ENCODE measurements at regions not wholly inside any gene's neighbourhood (a gene's known extent, or its start where the extent isn't known, plus 50 kb on each side); places are given as distances from the start of the nearest gene placed in this dataset.

DNA sequence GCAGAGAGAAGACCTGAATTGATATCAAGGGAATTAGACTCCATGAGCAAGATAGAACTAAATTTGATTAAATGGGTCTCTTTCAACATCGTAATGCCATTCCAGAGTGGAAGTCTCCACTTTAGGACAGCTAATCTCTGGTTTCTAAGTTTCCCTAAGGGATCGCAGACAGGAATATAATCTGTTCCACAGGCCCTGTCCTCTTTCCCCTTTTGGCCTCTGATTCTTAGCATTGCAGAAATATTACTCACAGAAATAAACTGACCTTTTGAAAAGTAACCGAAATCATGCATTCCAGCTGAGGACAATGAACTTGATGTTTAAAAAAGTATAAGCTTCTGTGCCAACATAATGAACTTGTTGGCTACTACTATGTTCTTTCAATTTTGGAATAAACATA is 227.8 kb downstream of the ETS1 start:
- H3K36me3 Mint-ChIP-seq (ENCODE audit: low read depth) = no peaks in the 10 kb centered on the region
- H3K27ac Mint-ChIP-seq = no peak overlapping the region
- Histone ChIP-seq H3K4me1 (ENCODE audit: control insufficient read depth, insufficient read depth, low read length) (no peaks in the 10 kb centered on the region), H3K27me3 (ENCODE audit: control insufficient read depth, insufficient read depth, low read length, poor library complexity, severe bottlenecking) (no peaks in the 10 kb centered on the region), H3K36me3 (ENCODE audit: control insufficient read depth, insufficient read depth, low read length) (no peaks in the 10 kb centered on the region), H3K27ac (ENCODE audit: low read depth, low read length) (no peak overlapping the region), H3K4me3 (ENCODE audit: low read length) (no peak overlapping the region), H3K9me3 (ENCODE audit: control insufficient read depth, low read length) (no peaks in the 10 kb centered on the region), H3K9ac (ENCODE audit: extremely low read depth, low read length, poor library complexity, severe bottlenecking) (no peak overlapping the region)
- TF ChIP-seq, protein P1, sequence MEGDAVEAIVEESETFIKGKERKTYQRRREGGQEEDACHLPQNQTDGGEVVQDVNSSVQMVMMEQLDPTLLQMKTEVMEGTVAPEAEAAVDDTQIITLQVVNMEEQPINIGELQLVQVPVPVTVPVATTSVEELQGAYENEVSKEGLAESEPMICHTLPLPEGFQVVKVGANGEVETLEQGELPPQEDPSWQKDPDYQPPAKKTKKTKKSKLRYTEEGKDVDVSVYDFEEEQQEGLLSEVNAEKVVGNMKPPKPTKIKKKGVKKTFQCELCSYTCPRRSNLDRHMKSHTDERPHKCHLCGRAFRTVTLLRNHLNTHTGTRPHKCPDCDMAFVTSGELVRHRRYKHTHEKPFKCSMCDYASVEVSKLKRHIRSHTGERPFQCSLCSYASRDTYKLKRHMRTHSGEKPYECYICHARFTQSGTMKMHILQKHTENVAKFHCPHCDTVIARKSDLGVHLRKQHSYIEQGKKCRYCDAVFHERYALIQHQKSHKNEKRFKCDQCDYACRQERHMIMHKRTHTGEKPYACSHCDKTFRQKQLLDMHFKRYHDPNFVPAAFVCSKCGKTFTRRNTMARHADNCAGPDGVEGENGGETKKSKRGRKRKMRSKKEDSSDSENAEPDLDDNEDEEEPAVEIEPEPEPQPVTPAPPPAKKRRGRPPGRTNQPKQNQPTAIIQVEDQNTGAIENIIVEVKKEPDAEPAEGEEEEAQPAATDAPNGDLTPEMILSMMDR (conservative IDR thresholded peaks at IDR 0.05) = no peak
- WGBS, 2 experiments (ENCODE audit: insufficient coverage in 1 of 2, insufficient read length in 1 of 2) = 90% methylated on average over 1 to 3 of the region's 3 CpGs
- no peak overlapping the region for H3K4me3 Mint-ChIP-seq
- H3K4me1 Mint-ChIP-seq = no peaks in the 10 kb centered on the region
- H3K9me3 Mint-ChIP-seq = no peaks in the 10 kb centered on the region
- H3K27me3 Mint-ChIP-seq (ENCODE audit: insufficient read depth) = no peaks in the 10 kb centered on the region
- no peak for DNase-seq

DNA sequence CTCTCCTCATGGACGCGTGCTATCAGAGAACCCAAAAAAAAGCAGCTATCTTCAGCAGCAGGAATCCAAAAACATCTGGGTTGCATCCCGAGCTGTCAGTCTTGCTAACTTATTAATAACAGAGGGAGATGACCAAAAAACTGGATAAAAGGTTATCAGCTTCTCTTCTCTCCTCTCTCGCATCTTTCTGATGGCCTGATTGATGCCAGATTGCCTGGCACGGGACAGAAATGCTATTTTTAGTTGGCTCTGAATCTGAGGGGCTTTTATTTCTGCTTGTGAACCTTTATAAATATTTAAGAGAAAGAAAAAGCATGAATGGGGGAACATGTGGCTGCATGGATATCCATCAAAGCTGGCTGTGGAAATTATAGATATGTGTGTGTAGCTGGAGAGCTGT is 230.3 kb downstream of the ETS1 start:
- 78 to 90% methylated on average over 1 to 5 of the region's 5 CpGs for WGBS, 2 experiments (ENCODE audit: insufficient coverage in 1 of 2, insufficient read length in 1 of 2)
- TF ChIP-seq, protein P1 (conservative IDR thresholded peaks at IDR 0.05) = no peak
- Mint-ChIP-seq H3K4me1 (no peaks in the 10 kb centered on the region), H3K27me3 (ENCODE audit: insufficient read depth) (no peaks in the 10 kb centered on the region), H3K9me3 (no peaks in the 10 kb centered on the region), H3K36me3 (ENCODE audit: low read depth) (no peaks in the 10 kb centered on the region), H3K4me3 (no peak overlapping the region), H3K27ac (no peak overlapping the region)
- no peak overlapping the region for H3K27ac ChIP-seq (ENCODE audit: low read depth, low read length)
- no peak overlapping the region for H3K4me3 ChIP-seq (ENCODE audit: low read length)
- no peak overlapping the region for H3K9ac ChIP-seq (ENCODE audit: extremely low read depth, low read length, poor library complexity, severe bottlenecking)
- no peaks in the 10 kb centered on the region for H3K27me3 ChIP-seq (ENCODE audit: control insufficient read depth, insufficient read depth, low read length, poor library complexity, severe bottlenecking)
- DNase-seq = no peak
- H3K4me1 ChIP-seq (ENCODE audit: control insufficient read depth, insufficient read depth, low read length) = no peaks in the 10 kb centered on the region
- H3K36me3 ChIP-seq (ENCODE audit: control insufficient read depth, insufficient read depth, low read length) = no peaks in the 10 kb centered on the region
- H3K9me3 ChIP-seq (ENCODE audit: control insufficient read depth, low read length) = no peaks in the 10 kb centered on the region

GRCh38 chr11:128355558-128355957 is 231.8 kb downstream of the ETS1 start:
- no peaks in the 10 kb centered on the region for H3K4me1 ChIP-seq (ENCODE audit: control insufficient read depth, insufficient read depth, low read length)
- H3K9ac ChIP-seq (ENCODE audit: extremely low read depth, low read length, poor library complexity, severe bottlenecking) = no peak overlapping the region
- no peaks in the 10 kb centered on the region for H3K27me3 Mint-ChIP-seq (ENCODE audit: insufficient read depth)
- no peaks in the 10 kb centered on the region for H3K36me3 ChIP-seq (ENCODE audit: control insufficient read depth, insufficient read depth, low read length)
- no peak overlapping the region for H3K27ac ChIP-seq (ENCODE audit: low read depth, low read length)
- no peaks in the 10 kb centered on the region for H3K4me1 Mint-ChIP-seq
- no peak overlapping the region for H3K4me3 ChIP-seq (ENCODE audit: low read length)
- no peak for DNase-seq
- no peaks in the 10 kb centered on the region for H3K27me3 ChIP-seq (ENCODE audit: control insufficient read depth, insufficient read depth, low read length, poor library complexity, severe bottlenecking)
- H3K36me3 Mint-ChIP-seq (ENCODE audit: low read depth) = no peaks in the 10 kb centered on the region
- no peaks in the 10 kb centered on the region for H3K9me3 Mint-ChIP-seq
- no peak overlapping the region for H3K4me3 Mint-ChIP-seq
- no peak overlapping the region for H3K27ac Mint-ChIP-seq
- H3K9me3 ChIP-seq (ENCODE audit: control insufficient read depth, low read length) = no peaks in the 10 kb centered on the region
- 87 to 90% methylated on average over 1 to 2 of the region's 2 CpGs for WGBS, 2 experiments (ENCODE audit: insufficient coverage in 1 of 2, insufficient read length in 1 of 2)
- TF ChIP-seq, protein P1 (conservative IDR thresholded peaks at IDR 0.05) = no peak
